ENCODE measurements at regions not wholly inside any gene's neighbourhood (a gene's known extent, or its start where the extent isn't known, plus 50 kb on each side); places are given as distances from the start of the nearest gene placed in this dataset.

GRCh38 chr6:14822679-14823078 lies 423.2 kb upstream of the JARID2 start:
- Mint-ChIP-seq H3K4me1 (ENCODE audit: low read depth) (peaks cover 24% of the 10 kb centered on the region), H3K4me3 (ENCODE audit: low read depth) (no peak overlapping the region), H3K9me3 (ENCODE audit: low read depth) (no peaks in the 10 kb centered on the region), H3K36me3 (ENCODE audit: insufficient read depth) (no peaks in the 10 kb centered on the region), H3K27me3 (peaks cover 14% of the 10 kb centered on the region), H3K27ac (no peak overlapping the region)
- no peak for TF ChIP-seq CTCF (IDR thresholded peaks at IDR 0.05; ENCODE audit: unreplicated experiment)
- no peak for DNase-seq (ENCODE audit: low spot score, unreplicated experiment)

GRCh38 chr6:14824060-14824459 lies 421.8 kb upstream of the JARID2 start:
- Mint-ChIP-seq H3K4me1 (ENCODE audit: low read depth) (peaks cover 21% of the 10 kb centered on the region), H3K4me3 (ENCODE audit: low read depth) (no peak overlapping the region), H3K36me3 (ENCODE audit: insufficient read depth) (no peaks in the 10 kb centered on the region), H3K9me3 (ENCODE audit: low read depth) (no peaks in the 10 kb centered on the region), H3K27ac (no peak overlapping the region), H3K27me3 (peaks cover 15% of the 10 kb centered on the region)
- DNase-seq (ENCODE audit: low spot score, unreplicated experiment) = no peak
- no peak for TF ChIP-seq CTCF (IDR thresholded peaks at IDR 0.05; ENCODE audit: unreplicated experiment)

GRCh38 chr6:14824484-14825275 lies 421.2 kb upstream of the JARID2 start:
- no peaks in the 10 kb centered on the region for H3K36me3 Mint-ChIP-seq (ENCODE audit: insufficient read depth)
- no peak overlapping the region for H3K27ac Mint-ChIP-seq
- H3K9me3 Mint-ChIP-seq (ENCODE audit: low read depth) = no peaks in the 10 kb centered on the region

GRCh38 chr6:14826456-14826855 lies 419.4 kb upstream of the JARID2 start:
- H3K27me3 Mint-ChIP-seq = peaks cover 8% of the 10 kb centered on the region
- H3K4me1 Mint-ChIP-seq (ENCODE audit: low read depth) = peaks cover 17% of the 10 kb centered on the region
- no peak for DNase-seq (ENCODE audit: low spot score, unreplicated experiment)
- H3K4me3 Mint-ChIP-seq (ENCODE audit: low read depth) = no peak overlapping the region
- no peak overlapping the region for H3K27ac Mint-ChIP-seq
- no peaks in the 10 kb centered on the region for H3K9me3 Mint-ChIP-seq (ENCODE audit: low read depth)
- no peak for TF ChIP-seq CTCF (IDR thresholded peaks at IDR 0.05; ENCODE audit: unreplicated experiment)
- no peaks in the 10 kb centered on the region for H3K36me3 Mint-ChIP-seq (ENCODE audit: insufficient read depth)

More at GRCh38 chr6:14824484-14825275, 421.2 kb upstream of the JARID2 start:
- Mint-ChIP-seq H3K27me3 (peaks cover 9% of the 10 kb centered on the region), H3K4me1 (ENCODE audit: low read depth) (peaks cover 15% of the 10 kb centered on the region), H3K4me3 (ENCODE audit: low read depth) (no peak overlapping the region)
- DNase-seq (ENCODE audit: low spot score, unreplicated experiment) = no peak
- no peak for TF ChIP-seq CTCF (IDR thresholded peaks at IDR 0.05; ENCODE audit: unreplicated experiment)

- Mint-ChIP-seq H3K4me3 (ENCODE audit: low read depth) (no peak overlapping the region), H3K4me1 (ENCODE audit: low read depth) (peaks cover 26% of the 10 kb centered on the region), H3K27ac (no peak overlapping the region), H3K9me3 (ENCODE audit: low read depth) (no peaks in the 10 kb centered on the region), H3K36me3 (ENCODE audit: insufficient read depth) (no peaks in the 10 kb centered on the region), H3K27me3 (peaks cover 8% of the 10 kb centered on the region)
- TF ChIP-seq CTCF (IDR thresholded peaks at IDR 0.05; ENCODE audit: unreplicated experiment) = no peak
- DNase-seq (ENCODE audit: low spot score, unreplicated experiment) = no peak
These were observed 418.5 kb upstream of the JARID2 start for GRCh38 chr6:14827354-14827753.

All from progenitor cell of endocrine pancreas (in vitro differentiated cells).